Spleen (tissue), 11 donors: ENCODE measurements at regions not wholly inside any gene's neighbourhood (a gene's known extent, or its start where the extent isn't known, plus 50 kb on each side); places are given as distances from the start of the nearest gene placed in this dataset.
"Not testable (repeated sequence)": the region's sequence is repeated elsewhere in the genome, so short reads cannot be mapped to it uniquely, and the experiment has no call there.

Experiments
- DNase-seq: peaks from one replicate; pipeline ENCODE4 v3.0.0-alpha.2; 2020
- H3K27ac ChIP-seq, 8 donors: fragments of 200-600 bp; sonication (generic) in 7 of 8; 1 replicate in 4 of 8; 2 replicates in 4 of 8; pipeline versions ENCODE4 v1.5.0 to v1.8.0; 2016 to 2021; ENCODE audit warnings: inconsistent platforms in 4 of 8, mild to moderate bottlenecking in 4 of 8, moderate library complexity in 1 of 8
- H3K27me3 ChIP-seq, 7 donors: fragments of 200-600 bp; sonication (generic) in 6 of 7; replicated peaks in 1 of 7; 1 replicate in 4 of 7; 2 replicates in 3 of 7; pipeline versions ENCODE4 v1.5.0 to v1.8.0; 2016 to 2021; ENCODE audit warnings: inconsistent platforms in 3 of 7, mild to moderate bottlenecking in 1 of 7
- H3K36me3 ChIP-seq, 6 donors: fragments of 200-600 bp; sonication (generic) in 5 of 6; 1 replicate in 4 of 6; 2 replicates in 2 of 6; pipeline versions ENCODE4 v1.5.0 to v1.8.0; 2016 to 2021; ENCODE audit warnings: inconsistent platforms in 2 of 6
- H3K4me1 ChIP-seq, 6 donors: fragments of 200-600 bp; sonication (generic) in 5 of 6; 1 replicate in 3 of 6; 2 replicates in 3 of 6; pipeline versions ENCODE4 v1.5.0 to v1.8.0; 2016 to 2021; ENCODE audit warnings: inconsistent platforms in 3 of 6
- H3K4me3 ChIP-seq, 8 donors: fragments of 200-600 bp; sonication (generic) in 7 of 8; 1 replicate in 4 of 8; 2 replicates in 4 of 8; pipeline versions ENCODE4 v1.5.0 to v1.8.0; 2016 to 2021; ENCODE audit warnings: inconsistent platforms in 4 of 8, mild to moderate bottlenecking in 4 of 8, moderate library complexity in 2 of 8
- H3K9me3 ChIP-seq, 8 donors: fragments of 200-600 bp; sonication (generic) in 7 of 8; 1 replicate in 4 of 8; 2 replicates in 4 of 8; pipeline versions ENCODE4 v1.5.0 to v1.8.0; 2016 to 2021; ENCODE audit warnings: inconsistent platforms in 4 of 8
- CTCF ChIP-seq, 11 experiments: fragments of 200-600 bp in 7 of 11; fragments of 450-650 bp in 4 of 11; sonication (generic) in 4 of 11; IDR thresholded peaks in 8 of 11; conservative IDR thresholded peaks in 3 of 11; 1 replicate in 7 of 11; 2 replicates in 4 of 11; pipeline versions ENCODE4 v1.4.0 to v1.8.0; 2016 to 2021; ENCODE audit warnings: antibody characterized with exemption in 11 of 11, inconsistent platforms in 4 of 11, mild to moderate bottlenecking in 1 of 11
- POLR2A ChIP-seq, 3 donors: fragments of 450-650 bp; IDR thresholded peaks; one replicate each; pipeline ENCODE4 v1.5.1; 2017; ENCODE audit warnings: antibody characterized with exemption in 3 of 3, mild to moderate bottlenecking in 1 of 3
- POLR2AphosphoS5 ChIP-seq, 3 donors: sonication (generic); formaldehyde crosslinking; IDR thresholded peaks; one replicate each; pipeline ENCODE4 v1.5.1; 2017; ENCODE audit warnings: antibody characterized with exemption in 3 of 3
- WGBS, 5 donors: extraction: QIAGEN DNeasy Blood & Tissue Kit in 3 of 5; methylation state at CpG; one replicate each; pipeline versions ENCODE4 v1.1.5 to v1.1.7; 2013 to 2018; 5-methylcytosine and 5-hydroxymethylcytosine counted together
- intact Hi-C: fragments of 100-400 bp; cut with DNase I; formaldehyde crosslinking; loops from one replicate; pipeline ENCODE4 v1.15.0; 2023; ENCODE audit warnings: low total_unique reads
- donor health status: healthy with polysubstance abuse.
- donor health status: DM: no; HTN: no; CAD: no; lungs with moderate emphysema.
- donor health status: DM: no; HTN: no; CAD: no.
- donor health status: Bipolar disorder and iron deficiency.
- donor health status: healthy.
- donor health status: DM: no; HTN: no; CAD: no.
- donor health status: DM: yes; HTN: yes; CAD: no.

- Histone ChIP-seq H3K27me3 (no peaks in the 10 kb centered on the region), H3K36me3 (no peaks in the 10 kb centered on the region), H3K4me3 (no peak overlapping the region), H3K9me3 (no peaks in the 10 kb centered on the region), H3K27ac (no peak overlapping the region), H3K4me1 (peaks cover 0 to 11% (median 3%) of the 10 kb centered on the region in 6 donors)
- WGBS, 5 donors = 92 to 94% (median 92%) methylated on average over 9 of the region's 9 CpGs
- DNase-seq = no peak
- intact Hi-C loops = no loop called here
- no peak for TF ChIP-seq POLR2AphosphoS5 (IDR thresholded peaks at IDR 0.05)
- no peak for TF ChIP-seq CTCF (IDR thresholded peaks at IDR 0.05 in 8 of 11, conservative IDR thresholded peaks at IDR 0.05 in 3 of 11)
- TF ChIP-seq POLR2A (IDR thresholded peaks at IDR 0.05) = no peak
These were observed 165.5 kb upstream of the NFIA start for GRCh38 chr1:60916906-60917305.

- TF ChIP-seq POLR2A (IDR thresholded peaks at IDR 0.05) = no peak
- no peak for TF ChIP-seq POLR2AphosphoS5 (IDR thresholded peaks at IDR 0.05)
- TF ChIP-seq CTCF (IDR thresholded peaks at IDR 0.05 in 8 of 11, conservative IDR thresholded peaks at IDR 0.05 in 3 of 11) = no peak
- Histone ChIP-seq H3K27ac (no peak overlapping the region), H3K4me1 (peaks cover 0 to 14% (median 3%) of the 10 kb centered on the region in 6 donors), H3K9me3 (no peaks in the 10 kb centered on the region), H3K27me3 (no peaks in the 10 kb centered on the region), H3K36me3 (no peaks in the 10 kb centered on the region), H3K4me3 (no peak overlapping the region)
- no peak for DNase-seq
- intact Hi-C loops = no loop called here
These were observed 166.2 kb upstream of the NFIA start for GRCh38 chr1:60916199-60916598.

DNA sequence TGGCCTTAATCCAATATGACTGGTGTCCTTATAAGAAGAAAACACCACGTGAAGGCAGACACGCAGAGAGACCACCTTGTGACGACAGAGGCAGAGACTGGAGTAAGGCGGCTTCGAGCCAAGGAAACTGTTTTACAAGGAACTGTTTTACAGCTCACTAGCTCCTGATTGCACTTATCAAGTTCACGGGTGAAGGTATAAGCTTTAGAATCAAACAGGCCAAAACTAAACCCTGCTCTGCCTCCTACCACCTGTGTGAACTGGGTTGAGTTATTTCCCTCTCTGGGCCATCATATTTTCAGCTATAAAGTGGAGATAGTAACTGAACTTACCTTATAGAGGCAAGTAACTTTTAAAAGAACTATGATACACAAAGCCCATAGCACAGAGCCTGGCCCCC is 166.9 kb upstream of the NFIA start:
- Histone ChIP-seq H3K4me3 (no peak overlapping the region), H3K4me1 (peaks cover 0 to 14% (median 3%) of the 10 kb centered on the region in 6 donors), H3K27me3 (no peaks in the 10 kb centered on the region), H3K9me3 (no peaks in the 10 kb centered on the region), H3K36me3 (no peaks in the 10 kb centered on the region), H3K27ac (no peak overlapping the region)
- intact Hi-C loops = no loop called here
- WGBS, 5 donors = 95% methylated on average over 6 of the region's 6 CpGs
- DNase-seq = no peak
- TF ChIP-seq CTCF (IDR thresholded peaks at IDR 0.05 in 8 of 11, conservative IDR thresholded peaks at IDR 0.05 in 3 of 11) = no peak
- TF ChIP-seq POLR2A (IDR thresholded peaks at IDR 0.05) = no peak
- TF ChIP-seq POLR2AphosphoS5 (IDR thresholded peaks at IDR 0.05) = no peak

DNA sequence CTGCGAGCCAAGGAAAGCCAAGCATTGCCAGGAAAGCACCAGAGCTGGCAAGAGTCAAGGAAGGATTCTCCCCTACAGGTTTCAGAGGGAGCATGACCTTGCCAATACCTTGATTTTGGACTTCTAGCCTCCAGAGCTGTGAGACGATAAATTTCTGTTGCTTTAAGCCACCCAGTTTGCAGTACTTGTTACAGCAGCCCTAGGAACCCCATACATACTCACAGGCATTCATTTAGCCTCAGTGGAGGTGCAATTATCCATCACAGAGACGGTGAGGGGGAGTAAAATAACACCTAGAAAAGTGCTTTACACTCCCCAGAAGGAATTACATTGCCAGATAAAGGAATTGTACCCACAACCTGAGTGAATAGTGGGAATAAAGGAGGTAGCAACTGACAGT is 167.4 kb upstream of the NFIA start:
- H3K4me1 ChIP-seq = peaks cover 0 to 14% (median 3%) of the 10 kb centered on the region in 6 donors
- TF ChIP-seq CTCF (IDR thresholded peaks at IDR 0.05 in 8 of 11, conservative IDR thresholded peaks at IDR 0.05 in 3 of 11) (no peak), POLR2AphosphoS5 (IDR thresholded peaks at IDR 0.05) (no peak)
- no peak overlapping the region for H3K27ac ChIP-seq
- H3K9me3 ChIP-seq = no peaks in the 10 kb centered on the region
- WGBS, 5 donors = 64 to 85% (median 77%) methylated on average over 3 of the region's 3 CpGs
- no peak for DNase-seq
- intact Hi-C loops = no loop called here
- no peak overlapping the region for H3K4me3 ChIP-seq
- no peaks in the 10 kb centered on the region for H3K36me3 ChIP-seq
- no peaks in the 10 kb centered on the region for H3K27me3 ChIP-seq

DNA sequence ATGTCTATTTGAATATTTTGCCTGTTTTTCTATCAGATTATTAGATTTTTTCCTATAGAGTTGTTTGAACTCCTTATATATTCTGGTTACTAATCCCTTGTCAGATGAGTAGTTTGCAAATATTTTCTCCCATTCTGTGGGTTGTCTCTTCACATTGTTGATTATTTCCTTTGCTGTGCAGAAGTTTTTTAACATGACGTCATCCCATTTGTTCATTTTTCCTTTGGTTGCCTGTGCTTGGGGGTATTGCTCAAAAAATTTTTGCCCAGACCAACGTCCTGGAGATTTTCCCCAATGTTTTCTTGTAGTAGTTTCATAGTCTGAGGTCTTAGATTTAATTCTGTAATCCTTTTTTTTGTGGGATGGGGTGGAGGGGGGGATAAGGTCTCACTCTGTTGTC is 168.7 kb upstream of the NFIA start:
- H3K9me3 ChIP-seq, H3K4me3 ChIP-seq, intact Hi-C loops, H3K27me3 ChIP-seq, H3K36me3 ChIP-seq, DNase-seq, H3K27ac ChIP-seq: not testable (repeated sequence)
- H3K4me1 ChIP-seq = peaks cover 0 to 14% (median 3%) of the 10 kb centered on the region in 6 donors
- WGBS, 5 donors = 47 to 71% (median 63%) methylated on average over 2 of the region's 2 CpGs
